MG63 (cell line): ENCODE measurements at regions not wholly inside any gene's neighbourhood (a gene's known extent, or its start where the extent isn't known, plus 50 kb on each side); places are given as distances from the start of the nearest gene placed in this dataset.

Experiments used
- DNase-seq: peaks from one replicate; pipeline ENCODE4 v3.0.0-alpha.2; 2020
- H3K27me3 ChIP-seq: fragments of 250-450 bp; sonication (Bioruptor Pico); 2 replicates; pipeline ENCODE4 v1.5.1; 2020; ENCODE audit warnings: mild to moderate bottlenecking, moderate library complexity
- H3K36me3 ChIP-seq: fragments of 250-450 bp; sonication (Bioruptor Pico); 2 replicates; pipeline ENCODE4 v1.5.1; 2020; ENCODE audit warnings: mild to moderate bottlenecking, moderate library complexity
- H3K4me3 ChIP-seq: fragments of 250-450 bp; sonication (Bioruptor Pico); 2 replicates; pipeline ENCODE4 v1.5.1; 2020; ENCODE audit warnings: mild to moderate bottlenecking, moderate library complexity
- H3K9me3 ChIP-seq: fragments of 250-450 bp; sonication (Bioruptor Pico); 2 replicates; pipeline ENCODE4 v1.5.1; 2020; ENCODE audit warnings: mild to moderate bottlenecking, moderate library complexity

- H3K9me3 ChIP-seq: no peaks in the 10 kb centered on the region
- no peaks in the 10 kb centered on the region for H3K27me3 ChIP-seq
- no peak for DNase-seq
- no peak overlapping the region for H3K4me3 ChIP-seq
- no peaks in the 10 kb centered on the region for H3K36me3 ChIP-seq
These were observed 64.8 kb downstream of the PDCL3 start for GRCh38 chr2:100627330-100628300.

GRCh38 chr2:100628506-100628905, 65.7 kb downstream of the PDCL3 start:
- H3K9me3 ChIP-seq: no peaks in the 10 kb centered on the region
- no peak overlapping the region for H3K4me3 ChIP-seq
- DNase-seq: no peak
- no peaks in the 10 kb centered on the region for H3K27me3 ChIP-seq
- no peaks in the 10 kb centered on the region for H3K36me3 ChIP-seq

DNA sequence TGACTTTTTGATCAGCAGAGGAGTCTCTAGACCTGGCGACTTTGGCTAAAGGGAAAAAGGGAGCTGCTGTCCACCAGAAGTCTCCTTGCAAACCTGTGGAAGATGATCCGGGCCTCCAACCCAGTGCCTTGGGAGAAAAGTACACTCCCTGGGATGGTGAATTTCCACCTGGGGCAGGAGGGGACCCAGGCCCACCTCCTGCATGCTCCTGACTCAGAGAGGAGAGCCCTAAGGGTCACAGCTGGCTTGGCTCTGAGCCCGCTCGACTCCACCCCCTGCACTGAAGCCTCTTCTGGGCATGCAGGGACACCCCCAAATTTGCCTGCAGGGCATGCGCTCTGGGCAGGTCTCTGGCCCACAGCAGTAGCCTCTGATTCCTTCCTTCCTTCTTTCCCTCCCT, 66.5 kb downstream of the PDCL3 start:
- H3K36me3 ChIP-seq: no peaks in the 10 kb centered on the region
- H3K27me3 ChIP-seq: no peaks in the 10 kb centered on the region
- no peak for DNase-seq
- no peaks in the 10 kb centered on the region; the same call in 1 of the 2 replicates for H3K9me3 ChIP-seq
- H3K4me3 ChIP-seq: no peak overlapping the region

- Histone ChIP-seq H3K27me3 (no peaks in the 10 kb centered on the region), H3K36me3 (no peaks in the 10 kb centered on the region), H3K4me3 (no peak overlapping the region), H3K9me3 (no peaks in the 10 kb centered on the region; the same call in 1 of the 2 replicates)
- no peak for DNase-seq
These were observed 67.7 kb downstream of the PDCL3 start for GRCh38 chr2:100630473-100630977.

GRCh38 chr2:100632037-100632436, 69.2 kb downstream of the PDCL3 start:
- Histone ChIP-seq H3K36me3 (no peaks in the 10 kb centered on the region), H3K4me3 (no peak overlapping the region), H3K27me3 (no peaks in the 10 kb centered on the region), H3K9me3 (no peaks in the 10 kb centered on the region; the same call in 1 of the 2 replicates)
- DNase-seq: no peak

DNA sequence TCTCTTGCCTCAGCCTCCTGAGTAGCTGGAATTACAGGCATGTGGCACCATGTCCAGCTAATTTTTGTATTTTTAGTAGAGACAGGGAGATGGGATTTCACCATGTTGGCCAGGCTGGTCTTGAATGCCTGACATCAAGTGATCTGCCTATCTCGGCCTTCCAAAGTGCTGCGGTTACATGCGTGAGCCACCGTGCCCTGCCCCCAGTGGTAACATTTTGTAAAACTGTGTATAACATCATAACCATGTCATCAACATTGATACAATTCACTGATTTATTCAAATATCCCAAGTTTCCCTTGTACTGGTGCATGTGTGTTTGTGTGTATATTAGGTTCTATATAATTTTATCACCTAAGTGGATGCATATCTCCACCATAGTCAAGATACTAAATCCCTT, 70.0 kb downstream of the PDCL3 start:
- no peaks in the 10 kb centered on the region for H3K27me3 ChIP-seq
- DNase-seq: no peak
- H3K9me3 ChIP-seq: no peaks in the 10 kb centered on the region; the same call in 1 of the 2 replicates
- H3K36me3 ChIP-seq: no peaks in the 10 kb centered on the region
- no peak overlapping the region for H3K4me3 ChIP-seq

DNA sequence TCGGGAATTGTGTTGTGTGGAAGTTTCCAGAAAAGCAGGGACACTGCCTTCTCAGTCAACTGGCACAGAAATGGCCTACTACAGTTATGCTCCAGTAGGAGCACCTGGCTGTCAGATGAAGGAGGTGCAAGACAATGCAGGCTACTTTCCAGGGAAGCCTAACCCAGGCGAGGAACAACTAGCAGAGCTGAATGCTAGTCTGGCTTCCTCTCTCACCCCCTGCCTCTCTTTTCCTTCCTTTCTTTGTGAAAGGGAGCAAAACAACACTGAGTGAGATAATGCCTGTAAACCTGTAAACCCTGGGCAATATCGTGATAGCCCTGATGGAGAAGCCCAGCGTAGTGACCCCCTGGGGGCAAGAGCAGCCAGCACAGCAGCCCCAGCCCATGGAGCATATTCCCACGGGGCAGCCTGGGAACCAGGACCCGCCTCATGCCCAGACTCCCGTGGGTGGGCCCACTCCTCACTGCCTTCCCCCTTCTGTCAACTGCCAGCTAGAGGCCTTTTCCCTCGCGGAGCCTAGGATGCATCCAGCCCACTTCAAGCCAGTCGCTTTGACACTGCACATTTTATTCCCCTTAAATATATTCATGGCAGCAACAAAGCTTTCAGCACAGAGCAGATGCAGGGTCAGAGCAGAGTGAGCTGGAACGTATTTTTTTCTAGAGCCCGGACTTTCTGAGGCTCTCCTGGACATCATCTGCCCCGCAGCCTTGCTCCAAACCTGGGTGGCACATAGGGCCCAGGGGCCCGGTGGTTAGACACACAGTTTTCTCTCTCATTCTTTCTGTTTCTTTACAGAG, 77.0 kb downstream of the PDCL3 start:
- Histone ChIP-seq H3K27me3 (no peaks in the 10 kb centered on the region), H3K4me3 (no peak overlapping the region), H3K36me3 (no peaks in the 10 kb centered on the region), H3K9me3 (no peaks in the 10 kb centered on the region)
- no peak for DNase-seq

- DNase-seq: no peak
- no peaks in the 10 kb centered on the region for H3K27me3 ChIP-seq
- H3K36me3 ChIP-seq: no peaks in the 10 kb centered on the region
- no peaks in the 10 kb centered on the region for H3K9me3 ChIP-seq
- no peak overlapping the region for H3K4me3 ChIP-seq
These were observed 77.8 kb downstream of the PDCL3 start for GRCh38 chr2:100640431-100641124.

GRCh38 chr2:100641125-100641435, 78.3 kb downstream of the PDCL3 start:
- no peak overlapping the region for H3K4me3 ChIP-seq
- no peaks in the 10 kb centered on the region for H3K36me3 ChIP-seq
- no peaks in the 10 kb centered on the region for H3K9me3 ChIP-seq
- no peak for DNase-seq
- H3K27me3 ChIP-seq: no peaks in the 10 kb centered on the region

DNA sequence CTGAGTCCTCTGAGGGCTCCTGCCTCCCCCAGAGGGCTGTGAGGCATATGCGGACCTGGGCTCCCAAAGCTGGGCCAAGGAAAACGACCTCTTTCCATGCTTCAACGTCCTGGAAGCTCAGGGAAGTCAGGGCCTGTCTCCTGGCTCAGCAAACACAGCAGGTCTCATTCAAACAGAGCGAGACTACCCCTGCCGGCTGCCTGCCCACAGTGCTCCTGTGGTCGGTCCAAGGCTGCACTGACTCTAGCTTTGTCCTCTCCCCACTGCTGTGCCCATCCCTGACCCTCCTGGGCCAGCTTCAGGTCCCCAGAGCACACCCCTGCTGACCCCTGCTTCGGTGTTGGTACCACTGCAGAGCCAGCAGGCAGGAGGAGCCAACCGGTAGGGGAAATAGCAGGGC, 79.6 kb downstream of the PDCL3 start:
- no peak for DNase-seq
- Histone ChIP-seq H3K27me3 (no peaks in the 10 kb centered on the region), H3K36me3 (no peaks in the 10 kb centered on the region), H3K4me3 (no peak overlapping the region), H3K9me3 (no peaks in the 10 kb centered on the region)

DNA sequence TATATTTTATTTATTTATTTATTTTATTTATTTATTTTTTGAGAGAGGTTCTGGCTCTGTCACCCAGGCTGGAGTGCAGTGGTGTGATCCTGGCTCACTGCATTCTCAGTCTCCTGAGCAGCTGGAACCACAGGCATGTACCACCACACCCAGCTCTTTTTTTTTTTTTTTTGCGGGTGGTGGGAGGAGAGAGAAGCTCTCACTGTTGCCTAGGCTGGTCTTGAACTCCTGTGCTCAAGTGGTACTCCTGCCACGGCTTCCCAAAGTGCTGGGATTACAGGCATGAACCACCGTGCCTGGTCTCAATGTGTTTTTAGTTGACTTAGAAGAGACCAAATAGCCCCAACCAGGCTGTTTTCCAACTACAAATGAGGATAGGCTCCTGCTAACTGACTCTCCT, 80.7 kb downstream of the PDCL3 start:
- no peaks in the 10 kb centered on the region for H3K36me3 ChIP-seq
- H3K9me3 ChIP-seq: no peaks in the 10 kb centered on the region
- no peaks in the 10 kb centered on the region for H3K27me3 ChIP-seq
- DNase-seq: no peak
- H3K4me3 ChIP-seq: no peak overlapping the region

DNA sequence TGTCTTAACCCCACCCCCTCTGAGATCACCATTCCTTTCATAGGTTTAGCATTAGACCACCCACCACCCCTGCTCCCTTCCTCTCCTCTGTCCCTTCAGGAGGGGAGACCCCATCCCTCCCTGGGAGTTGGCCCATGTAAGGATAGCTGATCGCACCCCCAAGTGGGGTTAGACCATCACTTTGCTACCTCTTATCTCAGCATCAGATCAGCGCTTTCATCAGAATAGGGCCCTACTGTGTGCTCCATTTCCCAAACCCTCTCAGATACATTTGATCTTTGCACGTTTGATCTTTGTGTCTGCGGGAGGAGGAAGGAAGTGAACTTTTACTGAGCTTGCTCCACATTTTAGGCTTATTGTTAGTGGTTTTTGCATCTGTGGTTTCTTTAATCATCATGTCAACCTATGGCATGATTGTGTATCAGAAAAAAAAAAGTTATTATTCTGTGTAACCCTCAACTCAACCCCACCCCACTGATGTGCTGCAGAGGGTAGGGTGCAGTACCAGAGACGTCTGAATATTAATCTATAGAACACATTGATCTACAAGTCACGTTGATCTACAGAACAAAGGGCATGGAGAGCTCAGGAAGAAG, 81.2 kb downstream of the PDCL3 start:
- H3K9me3 ChIP-seq: no peaks in the 10 kb centered on the region
- no peaks in the 10 kb centered on the region for H3K27me3 ChIP-seq

GRCh38 chr2:100645695-100646429, 83.1 kb downstream of the PDCL3 start:
- no peaks in the 10 kb centered on the region for H3K9me3 ChIP-seq
- H3K36me3 ChIP-seq: no peaks in the 10 kb centered on the region
- no peak for DNase-seq
- no peaks in the 10 kb centered on the region for H3K27me3 ChIP-seq
- H3K4me3 ChIP-seq: no peak overlapping the region

More for the DNA sequence above, 81.2 kb downstream of the PDCL3 start:
- Histone ChIP-seq H3K4me3 (no peak overlapping the region), H3K36me3 (no peaks in the 10 kb centered on the region)
- no peak for DNase-seq

DNA sequence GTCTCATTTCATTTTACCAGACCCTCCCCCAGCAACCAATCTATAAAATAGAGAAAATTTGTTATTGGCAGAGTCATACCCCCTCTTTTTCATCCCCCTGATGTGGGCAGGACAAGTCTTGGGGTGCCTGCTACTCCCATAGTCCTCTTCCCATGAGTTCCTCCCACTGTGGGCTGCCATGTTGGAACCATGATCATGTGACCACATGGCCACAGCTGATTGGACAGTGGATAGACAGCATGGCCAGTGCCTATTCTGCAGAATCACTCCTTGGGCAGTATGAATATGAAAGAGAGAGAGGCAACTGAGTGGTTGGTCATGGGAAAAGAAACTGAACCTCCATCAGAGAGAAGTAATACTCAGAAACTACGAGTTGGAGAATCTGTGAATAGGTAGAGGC, 84.9 kb downstream of the PDCL3 start:
- Histone ChIP-seq H3K4me3 (no peak overlapping the region), H3K27me3 (no peaks in the 10 kb centered on the region), H3K36me3 (no peaks in the 10 kb centered on the region), H3K9me3 (no peaks in the 10 kb centered on the region; the same call in 1 of the 2 replicates)
- no peak for DNase-seq

GRCh38 chr2:100650151-100650550, 87.4 kb downstream of the PDCL3 start:
- Histone ChIP-seq H3K4me3 (no peak overlapping the region), H3K9me3 (no peaks in the 10 kb centered on the region; the same call in 1 of the 2 replicates), H3K36me3 (no peaks in the 10 kb centered on the region), H3K27me3 (no peaks in the 10 kb centered on the region)
- no peak for DNase-seq
